IMR-90 (cell line): ENCODE measurements at regions not wholly inside any gene's neighbourhood (a gene's known extent, or its start where the extent isn't known, plus 50 kb on each side); places are given as distances from the start of the nearest gene placed in this dataset.

Experiments used
- ATAC-seq: fragments of 200-7000 bp; cut with Tn5 transposase; 2 replicates; pipeline ENCODE4 v1.9.1; 2020; ENCODE audit warnings: low read depth, mild to moderate bottlenecking, moderate library complexity
- BruUV-seq: library from RNA; stranded (reverse); fragments of 400-500 nt; replicated peaks from 2 replicates; lab custom pipeline; 2021; lab: Mats Ljungman, UMichigan
- CTCF ChIA-PET: fragments of 300-600 bp; formaldehyde crosslinking; extraction: SDS; loops from one replicate; lab custom pipeline; 2021; ENCODE audit warnings: antibody characterized with exemption; lab: Yijun Ruan, JAX
- POLR2A ChIA-PET: fragments of 300-600 bp; sonication (Branson Sonifier 250); formaldehyde crosslinking; loops from one replicate; lab custom pipeline; 2022; ENCODE audit warnings: antibody characterized with exemption; ENCODE audit not compliant: unreplicated experiment; lab: Charles Lee
- DNase-seq: peaks from one replicate; pipeline ENCODE4 v3.0.0; 2013
- H2AFZ ChIP-seq: replicated peaks from 2 replicates; pipeline ENCODE3; 2013; ENCODE audit warnings: low read length, mild to moderate bottlenecking; ENCODE audit not compliant: poor library complexity
- H2AK5ac ChIP-seq: 2 replicates; pipeline ENCODE4 v1.6.1; 2013; ENCODE audit warnings: low read depth, low read length, inconsistent platforms
- H2AK9ac ChIP-seq: replicated peaks from 2 replicates; pipeline ENCODE3; 2013; ENCODE audit warnings: mild to moderate bottlenecking, low read depth, low read length, moderate library complexity; ENCODE audit not compliant: poor library complexity
- H2BK120ac ChIP-seq: 2 replicates; pipeline ENCODE4 v1.6.1; 2013; ENCODE audit warnings: low read depth, low read length, inconsistent platforms
- H2BK15ac ChIP-seq: 3 replicates; pipeline ENCODE4 v1.6.1; 2013; ENCODE audit warnings: low read depth, low read length, inconsistent platforms
- H2BK20ac ChIP-seq: 2 replicates; pipeline ENCODE4 v1.6.1; 2013; ENCODE audit warnings: low read depth, mild to moderate bottlenecking, inconsistent platforms, low read length, moderate library complexity
- H2BK5ac ChIP-seq: 2 replicates; pipeline ENCODE4 v1.6.1; 2013; ENCODE audit warnings: mild to moderate bottlenecking, low read depth, low read length, inconsistent platforms; ENCODE audit not compliant: poor library complexity, severe bottlenecking
- H3K14ac ChIP-seq: replicated peaks from 2 replicates; pipeline ENCODE4 v1.6.1; 2013; ENCODE audit warnings: low read depth, low read length, inconsistent platforms
- H3K18ac ChIP-seq: 2 replicates; pipeline ENCODE4 v1.6.1; 2013; ENCODE audit warnings: low read depth, low read length, control low read depth
- H3K23ac ChIP-seq: 2 replicates; pipeline ENCODE4 v1.6.1; 2013; ENCODE audit warnings: low read depth, low read length, inconsistent platforms
- H3K27ac ChIP-seq: 2 replicates; pipeline ENCODE4 v1.5.1; 2013; ENCODE audit warnings: mild to moderate bottlenecking, control low read depth, low read length; ENCODE audit not compliant: insufficient read depth
- H3K27me3 ChIP-seq: 2 replicates; pipeline ENCODE4 v1.6.1; 2013; ENCODE audit warnings: low read length; ENCODE audit not compliant: control insufficient read depth, insufficient read depth
- H3K36me3 ChIP-seq: 2 replicates; pipeline ENCODE4 v1.6.1; 2013; ENCODE audit warnings: low read length, mixed read lengths; ENCODE audit not compliant: control insufficient read depth, insufficient read depth
- H3K4ac ChIP-seq: 2 replicates; pipeline ENCODE4 v1.6.1; 2013; ENCODE audit warnings: low read depth, low read length, inconsistent platforms
- H3K4me1 ChIP-seq: 2 replicates; pipeline ENCODE4 v1.6.1; 2013; ENCODE audit warnings: low read length, mixed read lengths; ENCODE audit not compliant: control insufficient read depth, insufficient read depth
- H3K4me2 ChIP-seq: 2 replicates; pipeline ENCODE4 v1.6.1; 2013; ENCODE audit warnings: low read depth, mild to moderate bottlenecking, control low read depth, low read length, moderate library complexity
- H3K4me3 ChIP-seq: 2 replicates; pipeline ENCODE4 v1.5.1; 2013; ENCODE audit warnings: low read depth, mild to moderate bottlenecking, control low read depth, low read length, moderate library complexity; ENCODE audit not compliant: insufficient read depth
- H3K56ac ChIP-seq: 2 replicates; pipeline ENCODE4 v1.6.1; 2013; ENCODE audit warnings: low read length, inconsistent platforms; ENCODE audit not compliant: insufficient read depth; ENCODE audit errors: extremely low read depth
- H3K79me1 ChIP-seq, 2 experiments: 2 replicates each; pipeline ENCODE4 v1.6.1; 2013; ENCODE audit warnings: low read length in 2 of 2, inconsistent platforms in 1 of 2, low read depth in 1 of 2
- H3K9ac ChIP-seq: 2 replicates; pipeline ENCODE4 v1.6.1; 2013; ENCODE audit warnings: low read depth, low read length, control low read depth
- H3K9me1 ChIP-seq: 2 replicates; pipeline ENCODE4 v1.6.1; 2013; ENCODE audit warnings: low read length, inconsistent platforms; ENCODE audit not compliant: insufficient read depth
- H3K9me3 ChIP-seq: 2 replicates; pipeline ENCODE4 v1.6.1; 2013; ENCODE audit warnings: low read length; ENCODE audit not compliant: control insufficient read depth, insufficient read depth
- H4K20me1 ChIP-seq: 2 replicates; pipeline ENCODE4 v1.6.1; 2013; ENCODE audit warnings: low read length, inconsistent platforms; ENCODE audit not compliant: insufficient read depth
- H4K5ac ChIP-seq: 2 replicates; pipeline ENCODE4 v1.6.1; 2013; ENCODE audit warnings: mild to moderate bottlenecking, low read depth, low read length, control low read depth
- H4K8ac ChIP-seq, 2 experiments: 2 replicates each; pipeline ENCODE4 v1.6.1; 2013; ENCODE audit warnings: low read depth in 2 of 2, low read length in 2 of 2, control low read depth in 1 of 2, inconsistent platforms in 1 of 2
- H4K91ac ChIP-seq: 2 replicates; pipeline ENCODE4 v1.6.1; 2013; ENCODE audit warnings: low read depth, low read length, inconsistent platforms; ENCODE audit not compliant: insufficient read depth
- BHLHE40 ChIP-seq: fragments of 150-350 bp; IDR thresholded peaks from 2 replicates; pipeline ENCODE4 v1.6.1; 2016; ENCODE audit warnings: mild to moderate bottlenecking, low read depth, low read length
- CEBPB ChIP-seq: IDR thresholded peaks from 2 replicates; pipeline ENCODE4 v1.6.1; 2012; ENCODE audit warnings: low read depth, low read length, improper control_type of control experiment
- CHD1 ChIP-seq: IDR thresholded peaks from 2 replicates; pipeline ENCODE4 v1.6.1; 2012; ENCODE audit warnings: low read depth, low read length, improper control_type of control experiment
- CTCF ChIP-seq: conservative IDR thresholded peaks from 2 replicates; pipeline ENCODE4 v1.5.1; 2012; ENCODE audit warnings: mild to moderate bottlenecking, low read depth, low read length, improper control_type of control experiment
- FOS ChIP-seq: fragments of 150-350 bp; IDR thresholded peaks from 2 replicates; pipeline ENCODE4 v1.6.1; 2016; ENCODE audit warnings: low read depth, low read length
- MAFK ChIP-seq: IDR thresholded peaks from 2 replicates; pipeline ENCODE4 v1.6.1; 2012; ENCODE audit warnings: low read depth, low read length, improper control_type of control experiment
- MAZ ChIP-seq: IDR thresholded peaks from 2 replicates; pipeline ENCODE4 v1.6.1; 2012; ENCODE audit warnings: low read depth, mild to moderate bottlenecking, low read length, improper control_type of control experiment, moderate library complexity, borderline replicate concordance
- MXI1 ChIP-seq: IDR thresholded peaks from 2 replicates; pipeline ENCODE4 v1.6.1; 2012; ENCODE audit warnings: low read depth, mild to moderate bottlenecking, low read length, moderate library complexity, borderline replicate concordance
- NFE2L2 ChIP-seq: fragments of 150-350 bp; IDR thresholded peaks from 2 replicates; pipeline ENCODE4 v1.6.1; 2016; ENCODE audit warnings: low read depth, mild to moderate bottlenecking, low read length
- POLR2A ChIP-seq: IDR thresholded peaks from 2 replicates; pipeline ENCODE4 v1.6.1; 2012; ENCODE audit warnings: mild to moderate bottlenecking, low read depth, low read length
- RAD21 ChIP-seq: IDR thresholded peaks from 2 replicates; pipeline ENCODE4 v1.6.1; 2012; ENCODE audit warnings: low read length, improper control_type of control experiment
- RCOR1 ChIP-seq: IDR thresholded peaks from 2 replicates; pipeline ENCODE4 v1.6.1; 2012; ENCODE audit warnings: mild to moderate bottlenecking, low read length, improper control_type of control experiment; ENCODE audit not compliant: insufficient replicate concordance
- RFX5 ChIP-seq: IDR thresholded peaks from 2 replicates; pipeline ENCODE4 v1.8.0; 2012; ENCODE audit warnings: low read depth, mild to moderate bottlenecking, low read length, moderate library complexity
- SMC3 ChIP-seq: fragments of 150-350 bp; IDR thresholded peaks from 2 replicates; pipeline ENCODE4 v1.6.1; 2016; ENCODE audit warnings: low read depth, mild to moderate bottlenecking, antibody characterized with exemption, low read length, moderate library complexity
- WGBS, 2 experiments: methylation state at CpG; one replicate each; pipeline versions ENCODE4 v1.1.5 to v1.1.7; 2013; ENCODE audit warnings: missing lambda C conversion rate in 2 of 2; ENCODE audit not compliant: insufficient read length in 1 of 2; ENCODE audit errors: extremely low coverage in 2 of 2; 5-methylcytosine and 5-hydroxymethylcytosine counted together
- dilution Hi-C: fragments of 300-500 bp; cut with HindIII; formaldehyde crosslinking; loops from one replicate; pipeline ENCODE4 v1.14.3; 2018; ENCODE audit warnings: low sequenced_read_pairs; ENCODE audit not compliant: unreplicated experiment
- in situ Hi-C: fragments of 300-500 bp; cut with MboI; formaldehyde crosslinking; loops from 3 replicates; pipeline ENCODE4 v1.14.3; 2019; ENCODE audit warnings: low sequenced_read_pairs, inconsistent platforms, mixed read lengths
- intact Hi-C: fragments of 100-400 bp; cut with micrococcal nuclease; formaldehyde crosslinking; loops from 2 replicates; pipeline ENCODE4 v1.10.0; 2022
- TF ChIP-seq, protein P1 (sequence below): fragments of 150-350 bp; IDR thresholded peaks from 2 replicates; pipeline ENCODE4 v1.6.1; 2016; ENCODE audit warnings: low read depth, mild to moderate bottlenecking, low read length, moderate library complexity, borderline replicate concordance
- TF ChIP-seq, protein P2 (sequence below): fragments of 150-350 bp; IDR thresholded peaks from 2 replicates; pipeline ENCODE4 v1.6.1; 2017; ENCODE audit warnings: mild to moderate bottlenecking, antibody characterized with exemption, low read length, low read depth

GRCh38 chr2:177322801-177323261 is 58.3 kb upstream of the NFE2L2 start:
- WGBS, 2 experiments = 73% methylated on average over 2 of the region's 5 CpGs; no CpG with 5 or more reads in 1 of the 2 experiments
- TF ChIP-seq POLR2A (no peak), FOS (no peak), MAZ (no peak), BHLHE40 (no peak), RFX5 (no peak), MAFK (no peak), SMC3 (no peak), CHD1 (no peak), CEBPB (no peak), MXI1 (no peak), NFE2L2 (no peak), RAD21 (no peak), CTCF (no peak), RCOR1 (no peak)
- TF ChIP-seq, protein P1, sequence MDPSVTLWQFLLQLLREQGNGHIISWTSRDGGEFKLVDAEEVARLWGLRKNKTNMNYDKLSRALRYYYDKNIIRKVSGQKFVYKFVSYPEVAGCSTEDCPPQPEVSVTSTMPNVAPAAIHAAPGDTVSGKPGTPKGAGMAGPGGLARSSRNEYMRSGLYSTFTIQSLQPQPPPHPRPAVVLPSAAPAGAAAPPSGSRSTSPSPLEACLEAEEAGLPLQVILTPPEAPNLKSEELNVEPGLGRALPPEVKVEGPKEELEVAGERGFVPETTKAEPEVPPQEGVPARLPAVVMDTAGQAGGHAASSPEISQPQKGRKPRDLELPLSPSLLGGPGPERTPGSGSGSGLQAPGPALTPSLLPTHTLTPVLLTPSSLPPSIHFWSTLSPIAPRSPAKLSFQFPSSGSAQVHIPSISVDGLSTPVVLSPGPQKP = no peak
- TF ChIP-seq, protein P2, sequence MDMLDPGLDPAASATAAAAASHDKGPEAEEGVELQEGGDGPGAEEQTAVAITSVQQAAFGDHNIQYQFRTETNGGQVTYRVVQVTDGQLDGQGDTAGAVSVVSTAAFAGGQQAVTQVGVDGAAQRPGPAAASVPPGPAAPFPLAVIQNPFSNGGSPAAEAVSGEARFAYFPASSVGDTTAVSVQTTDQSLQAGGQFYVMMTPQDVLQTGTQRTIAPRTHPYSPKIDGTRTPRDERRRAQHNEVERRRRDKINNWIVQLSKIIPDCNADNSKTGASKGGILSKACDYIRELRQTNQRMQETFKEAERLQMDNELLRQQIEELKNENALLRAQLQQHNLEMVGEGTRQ = no peak
- Histone ChIP-seq H3K9ac (no peak overlapping the region), H2BK5ac (no peak overlapping the region), H2BK20ac (no peak overlapping the region), H3K56ac (no peak overlapping the region), H2BK120ac (no peak overlapping the region), H3K4me3 (no peak overlapping the region), H2AK9ac (no peak overlapping the region), H4K91ac (no peak overlapping the region), H2AK5ac (no peak overlapping the region), H3K79me1 (no peaks in the 10 kb centered on the region), H3K27ac (no peak overlapping the region), H3K27me3 (no peaks in the 10 kb centered on the region), H3K4me2 (no peak overlapping the region), H4K8ac (no peak overlapping the region), H4K20me1 (no peaks in the 10 kb centered on the region), H3K36me3 (no peaks in the 10 kb centered on the region), H3K14ac (no peak overlapping the region), H2AFZ (no peak overlapping the region), H3K9me3 (no peaks in the 10 kb centered on the region), H3K23ac (no peak overlapping the region), H3K9me1 (peaks cover 16% of the 10 kb centered on the region), H4K5ac (no peak overlapping the region), H3K4me1 (peaks cover 14% of the 10 kb centered on the region), H2BK15ac (no peak overlapping the region), H3K4ac (no peak overlapping the region), H3K18ac (no peak overlapping the region)
- ATAC-seq = 0 out of 2 replicates have a peak, but pooled peaks have one; percentile 11
- CTCF ChIA-PET = no interaction called here
- dilution Hi-C loops (no loop called here), intact Hi-C loops (no loop called here), in situ Hi-C loops (no loop called here)
- POLR2A ChIA-PET = no interaction called here
- BruUV-seq = no TSS peak
- DNase-seq = no peak
